Medulla oblongata (tissue), 1 donor: ENCODE measurements at regions not wholly inside any gene's neighbourhood (a gene's known extent, or its start where the extent isn't known, plus 50 kb on each side); places are given as distances from the start of the nearest gene placed in this dataset.
"Not testable (repeated sequence)": the region's sequence is repeated elsewhere in the genome, so short reads cannot be mapped to it uniquely, and the experiment has no call there.

Source experiments
- DNase-seq: peaks from one replicate; pipeline ENCODE4 v3.0.0-alpha.2; 2015; ENCODE audit errors: extremely low spot score

- DNase-seq: no peak
Measured at GRCh38 chr4:175277816-175278215, 359.7 kb downstream of the ADAM29 start.

- no peak for DNase-seq
Measured at GRCh38 chr4:175280153-175280552, 362.0 kb downstream of the ADAM29 start.

- no peak for DNase-seq
Measured at GRCh38 chr4:175281894-175282293, 363.7 kb downstream of the ADAM29 start.

GRCh38 chr4:175282407-175282806 lies 364.2 kb downstream of the ADAM29 start:
- no peak for DNase-seq

GRCh38 chr4:175290401-175290800 lies 372.2 kb downstream of the ADAM29 start:
- no peak for DNase-seq

GRCh38 chr4:175297965-175298565 lies 379.9 kb downstream of the ADAM29 start:
- DNase-seq: no peak

- no peak for DNase-seq
Measured at GRCh38 chr4:175306436-175306835, 388.3 kb downstream of the ADAM29 start.

GRCh38 chr4:175307326-175307725 lies 389.2 kb downstream of the ADAM29 start:
- DNase-seq: no peak

- no peak for DNase-seq
Measured at GRCh38 chr4:175308236-175308635, 390.1 kb downstream of the ADAM29 start.

- no peak for DNase-seq
Measured at GRCh38 chr4:175309041-175309440, 390.9 kb downstream of the ADAM29 start.

GRCh38 chr4:175325230-175325629 lies 407.1 kb downstream of the ADAM29 start:
- DNase-seq: no peak

GRCh38 chr4:175326796-175327195 lies 408.6 kb downstream of the ADAM29 start:
- DNase-seq: no peak

- no peak for DNase-seq
Measured at GRCh38 chr4:175330236-175330635, 412.1 kb downstream of the ADAM29 start.

GRCh38 chr4:175330652-175331051 lies 412.5 kb downstream of the ADAM29 start:
- DNase-seq: no peak

- no peak for DNase-seq
Measured at GRCh38 chr4:175335331-175335730, 417.2 kb downstream of the ADAM29 start.

- DNase-seq: not testable (repeated sequence)
Measured at GRCh38 chr4:175336570-175336969, 418.4 kb downstream of the ADAM29 start.

- no peak for DNase-seq
Measured at GRCh38 chr4:175339100-175339707, 421.0 kb downstream of the ADAM29 start.

- DNase-seq: no peak
Measured at GRCh38 chr4:175341203-175341755, 423.1 kb downstream of the ADAM29 start.

- DNase-seq: no peak
Measured at GRCh38 chr4:175346376-175346775, 428.2 kb downstream of the ADAM29 start.

- no peak for DNase-seq
Measured at GRCh38 chr4:175350246-175350645, 432.1 kb downstream of the ADAM29 start.

- no peak for DNase-seq
Measured at GRCh38 chr4:175351473-175351872, 433.3 kb downstream of the ADAM29 start.

GRCh38 chr4:175369087-175369486 lies 443.0 kb downstream of the GPM6A start:
- no peak for DNase-seq

- no peak for DNase-seq
Measured at GRCh38 chr4:175371091-175371490, 441.0 kb downstream of the GPM6A start.

GRCh38 chr4:175373031-175373430 lies 439.0 kb downstream of the GPM6A start:
- no peak for DNase-seq
